Ectodermal cell (in vitro differentiated cells): ENCODE measurements at regions not wholly inside any gene's neighbourhood (a gene's known extent, or its start where the extent isn't known, plus 50 kb on each side); places are given as distances from the start of the nearest gene placed in this dataset.

Experiments used
- H3K27ac ChIP-seq: 2 replicates; pipeline ENCODE4 v1.7.0; 2013; ENCODE audit warnings: mild to moderate bottlenecking, low read depth, low read length; ENCODE audit not compliant: insufficient read depth, poor library complexity, severe bottlenecking
- H3K27me3 ChIP-seq: 2 replicates; pipeline ENCODE4 v1.7.0; 2013; ENCODE audit warnings: mild to moderate bottlenecking, low read length; ENCODE audit not compliant: insufficient read depth, control insufficient read depth, poor library complexity, severe bottlenecking
- H3K36me3 ChIP-seq: one replicate; pipeline ENCODE4 v1.7.0; 2013; ENCODE audit warnings: low read length; ENCODE audit not compliant: control insufficient read depth, insufficient read depth
- H3K4me1 ChIP-seq: one replicate; pipeline ENCODE4 v1.7.0; 2013; ENCODE audit warnings: low read length; ENCODE audit not compliant: control insufficient read depth, insufficient read depth
- H3K4me3 ChIP-seq: 2 replicates; pipeline ENCODE4 v1.7.0; 2013; ENCODE audit warnings: low read depth, low read length, control low read depth; ENCODE audit not compliant: insufficient read depth
- H3K9me3 ChIP-seq: 2 replicates; pipeline ENCODE4 v1.7.0; 2013; ENCODE audit warnings: mild to moderate bottlenecking, low read length, moderate library complexity; ENCODE audit not compliant: control insufficient read depth
- WGBS, 2 experiments: methylation state at CpG; one replicate each; pipeline ENCODE4 v1.1.7; 2013; ENCODE audit warnings: missing lambda C conversion rate in 2 of 2; 5-methylcytosine and 5-hydroxymethylcytosine counted together

DNA sequence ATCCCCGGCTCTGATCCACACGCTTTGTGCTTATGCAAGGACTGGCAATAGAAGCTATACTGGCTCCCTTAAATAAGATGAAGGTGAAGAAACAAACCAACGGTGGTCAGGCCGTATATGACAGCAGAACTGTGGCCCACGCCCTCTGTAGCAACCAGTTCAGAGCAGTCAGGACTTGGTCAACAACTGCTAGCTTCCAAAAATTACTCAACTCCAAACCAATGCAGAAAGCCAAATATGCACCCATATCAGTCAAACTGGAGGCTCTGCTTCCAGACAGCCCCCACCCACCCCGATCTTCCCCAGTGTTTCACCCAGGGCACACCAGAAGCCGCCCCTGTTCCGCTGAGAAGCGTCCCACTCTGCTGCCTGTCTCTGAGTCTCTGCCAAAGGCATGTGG is 222.3 kb upstream of the MGMT start:
- 90 to 95% methylated on average over 9 of the region's 9 CpGs for WGBS, 2 experiments
- no peaks in the 10 kb centered on the region for H3K9me3 ChIP-seq

DNA sequence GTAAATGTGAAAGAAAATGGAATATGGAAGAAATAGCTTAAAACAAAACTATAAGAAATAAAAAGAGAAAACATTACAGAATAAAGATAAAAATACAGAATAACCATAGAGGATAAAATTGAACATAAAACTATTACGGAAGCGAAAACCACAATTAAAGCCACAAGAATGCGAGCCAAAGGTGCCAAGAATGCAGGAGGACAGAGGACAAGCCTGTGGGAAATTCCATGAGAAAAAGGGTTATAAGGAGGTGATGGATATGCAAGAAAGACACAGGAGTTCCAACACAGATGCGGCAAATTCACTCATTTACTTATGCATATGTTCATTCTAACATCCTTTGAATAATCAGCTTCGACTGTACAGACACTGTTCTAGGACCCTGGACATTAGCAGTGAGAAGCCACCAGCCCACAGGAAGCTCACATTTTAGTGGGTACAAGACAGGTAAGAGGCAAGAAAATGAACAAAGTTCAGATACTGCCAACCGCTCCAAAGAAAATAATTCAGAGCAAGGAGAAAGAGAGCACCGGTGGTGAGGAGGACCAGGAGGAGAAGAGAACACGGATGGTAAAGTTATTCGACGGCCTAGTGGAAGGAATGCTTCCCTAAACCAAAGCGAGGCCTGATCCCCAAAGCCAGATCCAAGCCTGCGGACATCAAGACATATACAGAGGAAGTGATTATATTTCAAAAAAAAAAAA is 213.7 kb upstream of the MGMT start:
- Histone ChIP-seq H3K27ac (no peak overlapping the region), H3K4me3 (no peak overlapping the region), H3K27me3 (no peaks in the 10 kb centered on the region), H3K9me3 (no peaks in the 10 kb centered on the region), H3K36me3 (no peaks in the 10 kb centered on the region), H3K4me1 (no peaks in the 10 kb centered on the region)
- 92 to 93% methylated on average over 11 to 12 of the region's 12 CpGs for WGBS, 2 experiments

More for the DNA sequence above, 222.3 kb upstream of the MGMT start:
- no peak overlapping the region for H3K27ac ChIP-seq
- H3K4me3 ChIP-seq: no peak overlapping the region
- H3K4me1 ChIP-seq: no peaks in the 10 kb centered on the region
- no peaks in the 10 kb centered on the region for H3K36me3 ChIP-seq
- H3K27me3 ChIP-seq: no peaks in the 10 kb centered on the region

DNA sequence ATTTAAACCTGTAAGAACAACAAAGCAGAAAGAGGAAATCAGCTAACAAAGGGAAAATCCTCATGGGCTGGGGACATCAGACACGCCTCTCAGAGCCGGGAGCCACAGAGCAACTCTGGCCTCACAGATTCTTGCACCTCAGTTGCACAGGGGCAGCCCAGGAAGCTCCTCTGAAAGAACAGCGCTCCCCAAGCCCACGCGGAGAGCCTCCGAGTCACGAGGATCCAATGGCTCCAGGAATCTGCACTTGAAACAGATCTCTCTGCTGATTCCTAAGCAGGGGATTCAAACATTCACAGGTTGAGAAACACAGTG is 213.2 kb upstream of the MGMT start:
- WGBS, 2 experiments: 75 to 80% methylated on average over 7 of the region's 7 CpGs
- H3K27me3 ChIP-seq: no peaks in the 10 kb centered on the region

DNA sequence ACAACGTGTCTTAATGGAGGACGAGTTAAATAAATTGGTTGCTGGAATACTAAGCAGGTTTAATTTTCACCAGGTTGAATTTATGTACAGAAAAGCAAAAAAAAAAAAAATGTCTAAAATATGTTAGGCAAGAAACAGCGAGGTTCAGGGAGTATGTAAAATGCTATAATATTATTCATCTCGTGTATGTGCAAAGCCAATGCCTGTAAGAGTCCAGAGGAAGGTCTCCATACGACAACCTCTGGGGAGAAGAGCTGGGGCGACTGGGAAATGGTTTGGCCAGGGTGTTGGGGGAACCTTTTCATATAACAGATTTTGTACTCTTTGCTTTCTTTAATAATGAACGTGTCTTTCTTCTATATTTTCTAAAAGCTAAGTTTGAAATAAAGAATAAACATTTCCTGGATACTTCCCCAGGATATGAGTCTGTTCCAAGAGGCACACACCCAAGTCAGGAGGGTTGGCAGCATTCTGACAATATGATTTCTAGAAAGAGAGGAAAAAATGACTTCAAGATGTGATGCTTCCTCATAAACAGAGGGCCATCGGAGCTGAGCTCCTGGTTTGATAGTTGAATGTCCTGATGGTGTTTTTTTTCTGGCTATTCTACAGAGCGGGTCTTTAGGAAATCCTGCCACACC is 208.6 kb upstream of the MGMT start:
- 89 to 92% methylated on average over 8 to 9 of the region's 9 CpGs for WGBS, 2 experiments
- no peaks in the 10 kb centered on the region for H3K4me1 ChIP-seq
- no peak overlapping the region for H3K4me3 ChIP-seq
- no peaks in the 10 kb centered on the region for H3K36me3 ChIP-seq
- H3K27me3 ChIP-seq: no peaks in the 10 kb centered on the region
- H3K9me3 ChIP-seq: no peaks in the 10 kb centered on the region
- H3K27ac ChIP-seq: no peak overlapping the region

More for the DNA sequence above, 213.2 kb upstream of the MGMT start:
- Histone ChIP-seq H3K9me3 (no peaks in the 10 kb centered on the region), H3K27ac (no peak overlapping the region), H3K36me3 (no peaks in the 10 kb centered on the region), H3K4me3 (no peak overlapping the region), H3K4me1 (no peaks in the 10 kb centered on the region)

DNA sequence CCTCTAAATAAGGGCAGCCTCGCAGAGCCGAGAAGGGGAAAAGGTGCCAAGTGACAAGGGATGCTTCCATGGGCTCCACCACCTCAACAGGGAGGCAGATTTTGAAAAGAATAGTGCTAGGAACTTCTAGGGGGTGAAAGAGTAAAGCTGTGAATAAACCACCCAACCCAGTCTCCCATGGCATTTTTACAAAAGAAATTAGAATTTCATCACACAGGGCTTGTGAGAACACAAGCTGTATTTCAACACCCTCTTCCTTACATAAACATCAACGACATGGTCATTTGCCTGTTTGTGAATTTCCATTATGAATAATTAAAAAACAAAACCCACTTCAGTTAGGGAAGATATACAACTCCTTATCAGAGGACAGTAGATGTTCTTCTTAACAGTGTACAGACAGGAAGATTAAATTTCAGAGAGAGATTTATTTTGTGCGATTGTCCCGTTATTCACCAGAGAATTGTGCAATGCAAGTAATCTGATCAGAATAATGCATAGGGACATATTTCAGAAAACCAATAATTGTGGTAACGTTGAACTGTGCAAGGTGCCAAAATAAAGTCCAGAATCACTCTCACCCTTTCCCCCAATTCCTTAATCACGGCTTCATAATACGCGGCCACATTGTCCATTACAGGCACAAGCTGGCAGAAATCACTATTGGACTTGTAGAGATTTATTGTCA is 207.8 kb upstream of the MGMT start:
- H3K36me3 ChIP-seq: no peaks in the 10 kb centered on the region
- 90 to 95% methylated on average over 9 of the region's 9 CpGs for WGBS, 2 experiments
- H3K4me3 ChIP-seq: no peak overlapping the region
- no peaks in the 10 kb centered on the region for H3K4me1 ChIP-seq
- H3K27me3 ChIP-seq: no peaks in the 10 kb centered on the region
- no peak overlapping the region for H3K27ac ChIP-seq
- H3K9me3 ChIP-seq: no peaks in the 10 kb centered on the region

DNA sequence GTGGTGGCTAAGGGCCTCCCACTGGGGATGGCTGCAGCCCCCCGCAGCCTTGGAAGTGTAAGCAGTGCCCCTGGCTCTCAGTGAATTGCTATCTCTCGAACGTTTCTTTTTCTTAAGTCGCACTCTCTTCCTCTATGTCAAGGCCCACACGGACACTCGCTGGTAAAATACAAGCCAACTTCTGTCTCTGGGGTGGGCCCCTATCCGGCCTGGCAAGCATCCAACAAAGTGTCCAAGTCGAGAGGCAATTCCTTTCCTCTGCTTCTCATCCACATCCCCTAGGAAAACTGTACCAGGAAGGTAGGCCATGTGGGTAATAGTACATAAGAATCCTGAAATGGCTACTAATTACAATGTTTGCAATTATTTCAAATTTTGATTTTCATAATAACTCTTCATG is 194.9 kb upstream of the MGMT start:
- Histone ChIP-seq H3K27me3 (no peaks in the 10 kb centered on the region), H3K4me1 (no peaks in the 10 kb centered on the region), H3K9me3 (no peaks in the 10 kb centered on the region), H3K36me3 (no peaks in the 10 kb centered on the region), H3K4me3 (no peak overlapping the region), H3K27ac (no peak overlapping the region)
- WGBS, 2 experiments: 90 to 94% methylated on average over 7 to 8 of the region's 8 CpGs

DNA sequence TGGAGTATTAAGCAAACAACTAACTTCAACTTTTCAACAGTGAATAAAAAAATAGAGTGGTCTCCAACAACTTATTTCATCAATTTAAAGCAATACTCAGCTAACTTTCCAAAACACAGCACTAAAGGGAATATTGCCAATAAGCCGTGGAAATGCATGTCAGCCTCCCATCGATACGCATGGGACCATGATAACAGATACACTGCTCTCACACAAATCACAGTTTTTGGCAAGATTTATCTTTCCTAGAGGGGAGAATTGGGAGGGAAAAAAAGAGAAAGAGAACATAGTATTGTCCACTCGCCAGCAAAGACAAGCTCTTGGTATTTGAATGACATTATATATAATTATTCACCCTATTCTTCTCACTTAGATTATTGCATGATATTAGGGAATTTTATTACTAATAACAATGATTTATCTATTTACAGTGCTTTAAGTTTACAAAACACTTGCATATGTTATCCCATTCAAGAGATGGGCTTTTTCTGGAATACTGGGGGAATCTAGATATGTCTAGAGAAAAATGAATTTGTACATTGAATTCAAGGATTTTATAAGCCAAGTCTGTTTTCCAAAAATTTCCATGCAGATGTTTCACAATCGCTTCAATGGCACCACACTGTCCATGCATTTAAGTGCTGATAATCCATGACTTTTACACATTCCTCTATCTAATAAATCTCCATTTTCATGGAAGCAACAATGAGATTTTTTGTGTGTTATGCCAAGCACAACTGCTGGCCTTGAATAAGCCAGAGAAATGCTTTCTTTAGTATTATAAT is 194.0 kb upstream of the MGMT start:
- WGBS, 2 experiments: 97% methylated on average over 4 of the region's 5 CpGs

DNA sequence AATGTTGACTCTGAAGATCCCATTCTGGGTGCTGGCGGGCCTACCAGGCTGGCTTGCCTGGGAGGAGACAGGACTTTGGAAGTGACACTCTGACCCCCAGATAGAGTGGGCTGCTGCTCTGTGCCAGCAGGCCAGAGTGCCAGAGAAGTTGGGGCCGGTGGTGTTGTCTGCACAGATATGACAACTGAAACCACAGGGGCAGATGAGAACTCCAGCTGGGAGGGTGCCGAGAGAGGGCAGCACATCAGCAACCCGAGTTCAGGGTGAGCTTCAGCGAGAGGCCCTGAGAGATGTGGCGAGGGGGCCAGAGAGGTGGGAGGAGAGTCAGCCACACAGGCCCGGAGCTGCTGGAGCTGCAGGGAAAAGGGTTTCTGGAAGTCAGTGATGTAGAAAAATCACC is 193.2 kb upstream of the MGMT start:
- H3K36me3 ChIP-seq: no peaks in the 10 kb centered on the region
- H3K27me3 ChIP-seq: no peaks in the 10 kb centered on the region
- WGBS, 2 experiments: 85 to 87% methylated on average over 7 of the region's 7 CpGs
- no peaks in the 10 kb centered on the region for H3K4me1 ChIP-seq
- H3K9me3 ChIP-seq: no peaks in the 10 kb centered on the region
- H3K4me3 ChIP-seq: no peak overlapping the region
- no peak overlapping the region for H3K27ac ChIP-seq

More for the DNA sequence above, 194.0 kb upstream of the MGMT start:
- H3K9me3 ChIP-seq: no peaks in the 10 kb centered on the region
- H3K36me3 ChIP-seq: no peaks in the 10 kb centered on the region
- H3K27me3 ChIP-seq: no peaks in the 10 kb centered on the region
- H3K4me3 ChIP-seq: no peak overlapping the region
- H3K4me1 ChIP-seq: no peaks in the 10 kb centered on the region
- H3K27ac ChIP-seq: no peak overlapping the region

DNA sequence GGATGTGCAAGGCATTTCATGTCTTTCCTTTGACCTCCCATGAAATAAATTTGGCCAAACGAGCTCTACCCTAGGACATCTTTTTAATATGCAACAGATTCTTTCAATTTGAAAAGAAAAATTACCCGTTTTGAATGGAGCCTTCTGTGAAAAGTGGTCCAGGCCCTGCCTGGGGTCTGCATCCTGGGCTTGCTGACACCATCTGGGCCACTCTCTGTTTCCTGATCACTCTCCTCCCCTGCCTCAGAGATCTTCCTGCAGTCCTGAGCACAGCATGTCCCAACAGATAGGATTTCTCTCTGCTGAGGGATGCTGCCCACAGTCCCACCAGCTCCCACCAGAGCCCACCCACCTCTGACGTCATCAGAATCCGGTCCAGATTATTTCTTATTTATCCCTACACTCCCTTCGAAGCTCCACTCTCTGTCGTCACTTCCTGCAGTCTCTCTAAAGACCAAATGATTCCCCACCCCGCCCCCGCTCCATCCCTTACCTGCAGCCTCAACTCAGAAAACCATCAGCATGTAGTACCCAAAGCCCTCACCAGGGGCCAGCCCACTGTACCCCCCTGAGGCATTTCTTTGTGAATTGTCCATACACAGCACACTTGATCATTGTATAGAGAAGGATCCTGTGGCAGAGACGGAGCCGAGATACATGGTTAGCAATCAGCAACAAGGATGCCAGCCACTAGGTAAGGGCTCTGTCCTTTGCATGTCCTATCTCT is 192.1 kb upstream of the MGMT start:
- 85 to 86% methylated on average over 10 of the region's 10 CpGs for WGBS, 2 experiments
- Histone ChIP-seq H3K4me3 (no peak overlapping the region), H3K27me3 (no peaks in the 10 kb centered on the region), H3K36me3 (no peaks in the 10 kb centered on the region), H3K4me1 (no peaks in the 10 kb centered on the region), H3K9me3 (no peaks in the 10 kb centered on the region), H3K27ac (no peak overlapping the region)
